ENCODE measurements at regions not wholly inside any gene's neighbourhood (a gene's known extent, or its start where the extent isn't known, plus 50 kb on each side); places are given as distances from the start of the nearest gene placed in this dataset.

- Mint-ChIP-seq H3K4me3 (no peak overlapping the region), H3K4me1 (no peaks in the 10 kb centered on the region), H3K27ac (no peak overlapping the region), H3K27me3 (ENCODE audit: insufficient read depth, low read depth, poor library complexity) (no peaks in the 10 kb centered on the region), H3K9me3 (no peaks in the 10 kb centered on the region), H3K36me3 (ENCODE audit: low read depth) (no peaks in the 10 kb centered on the region)
- H3K9me2 ChIP-seq (ENCODE audit: insufficient read depth): no peaks in the 10 kb centered on the region
- no peaks in the 10 kb centered on the region for H3K36me3 ChIP-seq (ENCODE audit: insufficient read depth)
- no peak overlapping the region for H3K27ac ChIP-seq (ENCODE audit: low read depth)
- DNase-seq (ENCODE audit: low spot score) (no peak), ATAC-seq (no peak)
- no peak overlapping the region for H3K4me3 ChIP-seq
- no peaks in the 10 kb centered on the region for H3K79me2 ChIP-seq (replicated peaks; ENCODE audit: insufficient read depth)
- no peaks in the 10 kb centered on the region for H3K27me3 ChIP-seq (ENCODE audit: insufficient read depth)
- no peaks in the 10 kb centered on the region for H3F3A ChIP-seq (replicated peaks; ENCODE audit: low read depth)
- no peak overlapping the region for H2AFZ ChIP-seq
- no peak overlapping the region for H3K4me2 ChIP-seq
- TF ChIP-seq CREB1 (CRISPR knock-in tag; IDR thresholded peaks at IDR 0.05; ENCODE audit: low read depth) (no peak), STAT1 (IDR thresholded peaks at IDR 0.05; ENCODE audit: unreplicated experiment) (no peak), CTCF (conservative IDR thresholded peaks at IDR 0.05; ENCODE audit: low read depth in 2 of 2) (no peak), EZH2phosphoT487 (IDR thresholded peaks at IDR 0.05; ENCODE audit: unreplicated experiment) (no peak), POLR2AphosphoS5 (IDR thresholded peaks at IDR 0.05; ENCODE audit: low read depth) (no peak), NANOG (IDR thresholded peaks at IDR 0.05; ENCODE audit: borderline replicate concordance) (no peak), EZH2 (IDR thresholded peaks at IDR 0.05; ENCODE audit: low read depth, unreplicated experiment) (no peak)
- TF ChIP-seq, protein P1, sequence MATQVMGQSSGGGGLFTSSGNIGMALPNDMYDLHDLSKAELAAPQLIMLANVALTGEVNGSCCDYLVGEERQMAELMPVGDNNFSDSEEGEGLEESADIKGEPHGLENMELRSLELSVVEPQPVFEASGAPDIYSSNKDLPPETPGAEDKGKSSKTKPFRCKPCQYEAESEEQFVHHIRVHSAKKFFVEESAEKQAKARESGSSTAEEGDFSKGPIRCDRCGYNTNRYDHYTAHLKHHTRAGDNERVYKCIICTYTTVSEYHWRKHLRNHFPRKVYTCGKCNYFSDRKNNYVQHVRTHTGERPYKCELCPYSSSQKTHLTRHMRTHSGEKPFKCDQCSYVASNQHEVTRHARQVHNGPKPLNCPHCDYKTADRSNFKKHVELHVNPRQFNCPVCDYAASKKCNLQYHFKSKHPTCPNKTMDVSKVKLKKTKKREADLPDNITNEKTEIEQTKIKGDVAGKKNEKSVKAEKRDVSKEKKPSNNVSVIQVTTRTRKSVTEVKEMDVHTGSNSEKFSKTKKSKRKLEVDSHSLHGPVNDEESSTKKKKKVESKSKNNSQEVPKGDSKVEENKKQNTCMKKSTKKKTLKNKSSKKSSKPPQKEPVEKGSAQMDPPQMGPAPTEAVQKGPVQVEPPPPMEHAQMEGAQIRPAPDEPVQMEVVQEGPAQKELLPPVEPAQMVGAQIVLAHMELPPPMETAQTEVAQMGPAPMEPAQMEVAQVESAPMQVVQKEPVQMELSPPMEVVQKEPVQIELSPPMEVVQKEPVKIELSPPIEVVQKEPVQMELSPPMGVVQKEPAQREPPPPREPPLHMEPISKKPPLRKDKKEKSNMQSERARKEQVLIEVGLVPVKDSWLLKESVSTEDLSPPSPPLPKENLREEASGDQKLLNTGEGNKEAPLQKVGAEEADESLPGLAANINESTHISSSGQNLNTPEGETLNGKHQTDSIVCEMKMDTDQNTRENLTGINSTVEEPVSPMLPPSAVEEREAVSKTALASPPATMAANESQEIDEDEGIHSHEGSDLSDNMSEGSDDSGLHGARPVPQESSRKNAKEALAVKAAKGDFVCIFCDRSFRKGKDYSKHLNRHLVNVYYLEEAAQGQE (IDR thresholded peaks at IDR 0.05; ENCODE audit: unreplicated experiment): no peak
- TF ChIP-seq, protein P2, sequence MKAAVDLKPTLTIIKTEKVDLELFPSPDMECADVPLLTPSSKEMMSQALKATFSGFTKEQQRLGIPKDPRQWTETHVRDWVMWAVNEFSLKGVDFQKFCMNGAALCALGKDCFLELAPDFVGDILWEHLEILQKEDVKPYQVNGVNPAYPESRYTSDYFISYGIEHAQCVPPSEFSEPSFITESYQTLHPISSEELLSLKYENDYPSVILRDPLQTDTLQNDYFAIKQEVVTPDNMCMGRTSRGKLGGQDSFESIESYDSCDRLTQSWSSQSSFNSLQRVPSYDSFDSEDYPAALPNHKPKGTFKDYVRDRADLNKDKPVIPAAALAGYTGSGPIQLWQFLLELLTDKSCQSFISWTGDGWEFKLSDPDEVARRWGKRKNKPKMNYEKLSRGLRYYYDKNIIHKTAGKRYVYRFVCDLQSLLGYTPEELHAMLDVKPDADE (IDR thresholded peaks at IDR 0.05): no peak
- TF ChIP-seq, protein P3, sequence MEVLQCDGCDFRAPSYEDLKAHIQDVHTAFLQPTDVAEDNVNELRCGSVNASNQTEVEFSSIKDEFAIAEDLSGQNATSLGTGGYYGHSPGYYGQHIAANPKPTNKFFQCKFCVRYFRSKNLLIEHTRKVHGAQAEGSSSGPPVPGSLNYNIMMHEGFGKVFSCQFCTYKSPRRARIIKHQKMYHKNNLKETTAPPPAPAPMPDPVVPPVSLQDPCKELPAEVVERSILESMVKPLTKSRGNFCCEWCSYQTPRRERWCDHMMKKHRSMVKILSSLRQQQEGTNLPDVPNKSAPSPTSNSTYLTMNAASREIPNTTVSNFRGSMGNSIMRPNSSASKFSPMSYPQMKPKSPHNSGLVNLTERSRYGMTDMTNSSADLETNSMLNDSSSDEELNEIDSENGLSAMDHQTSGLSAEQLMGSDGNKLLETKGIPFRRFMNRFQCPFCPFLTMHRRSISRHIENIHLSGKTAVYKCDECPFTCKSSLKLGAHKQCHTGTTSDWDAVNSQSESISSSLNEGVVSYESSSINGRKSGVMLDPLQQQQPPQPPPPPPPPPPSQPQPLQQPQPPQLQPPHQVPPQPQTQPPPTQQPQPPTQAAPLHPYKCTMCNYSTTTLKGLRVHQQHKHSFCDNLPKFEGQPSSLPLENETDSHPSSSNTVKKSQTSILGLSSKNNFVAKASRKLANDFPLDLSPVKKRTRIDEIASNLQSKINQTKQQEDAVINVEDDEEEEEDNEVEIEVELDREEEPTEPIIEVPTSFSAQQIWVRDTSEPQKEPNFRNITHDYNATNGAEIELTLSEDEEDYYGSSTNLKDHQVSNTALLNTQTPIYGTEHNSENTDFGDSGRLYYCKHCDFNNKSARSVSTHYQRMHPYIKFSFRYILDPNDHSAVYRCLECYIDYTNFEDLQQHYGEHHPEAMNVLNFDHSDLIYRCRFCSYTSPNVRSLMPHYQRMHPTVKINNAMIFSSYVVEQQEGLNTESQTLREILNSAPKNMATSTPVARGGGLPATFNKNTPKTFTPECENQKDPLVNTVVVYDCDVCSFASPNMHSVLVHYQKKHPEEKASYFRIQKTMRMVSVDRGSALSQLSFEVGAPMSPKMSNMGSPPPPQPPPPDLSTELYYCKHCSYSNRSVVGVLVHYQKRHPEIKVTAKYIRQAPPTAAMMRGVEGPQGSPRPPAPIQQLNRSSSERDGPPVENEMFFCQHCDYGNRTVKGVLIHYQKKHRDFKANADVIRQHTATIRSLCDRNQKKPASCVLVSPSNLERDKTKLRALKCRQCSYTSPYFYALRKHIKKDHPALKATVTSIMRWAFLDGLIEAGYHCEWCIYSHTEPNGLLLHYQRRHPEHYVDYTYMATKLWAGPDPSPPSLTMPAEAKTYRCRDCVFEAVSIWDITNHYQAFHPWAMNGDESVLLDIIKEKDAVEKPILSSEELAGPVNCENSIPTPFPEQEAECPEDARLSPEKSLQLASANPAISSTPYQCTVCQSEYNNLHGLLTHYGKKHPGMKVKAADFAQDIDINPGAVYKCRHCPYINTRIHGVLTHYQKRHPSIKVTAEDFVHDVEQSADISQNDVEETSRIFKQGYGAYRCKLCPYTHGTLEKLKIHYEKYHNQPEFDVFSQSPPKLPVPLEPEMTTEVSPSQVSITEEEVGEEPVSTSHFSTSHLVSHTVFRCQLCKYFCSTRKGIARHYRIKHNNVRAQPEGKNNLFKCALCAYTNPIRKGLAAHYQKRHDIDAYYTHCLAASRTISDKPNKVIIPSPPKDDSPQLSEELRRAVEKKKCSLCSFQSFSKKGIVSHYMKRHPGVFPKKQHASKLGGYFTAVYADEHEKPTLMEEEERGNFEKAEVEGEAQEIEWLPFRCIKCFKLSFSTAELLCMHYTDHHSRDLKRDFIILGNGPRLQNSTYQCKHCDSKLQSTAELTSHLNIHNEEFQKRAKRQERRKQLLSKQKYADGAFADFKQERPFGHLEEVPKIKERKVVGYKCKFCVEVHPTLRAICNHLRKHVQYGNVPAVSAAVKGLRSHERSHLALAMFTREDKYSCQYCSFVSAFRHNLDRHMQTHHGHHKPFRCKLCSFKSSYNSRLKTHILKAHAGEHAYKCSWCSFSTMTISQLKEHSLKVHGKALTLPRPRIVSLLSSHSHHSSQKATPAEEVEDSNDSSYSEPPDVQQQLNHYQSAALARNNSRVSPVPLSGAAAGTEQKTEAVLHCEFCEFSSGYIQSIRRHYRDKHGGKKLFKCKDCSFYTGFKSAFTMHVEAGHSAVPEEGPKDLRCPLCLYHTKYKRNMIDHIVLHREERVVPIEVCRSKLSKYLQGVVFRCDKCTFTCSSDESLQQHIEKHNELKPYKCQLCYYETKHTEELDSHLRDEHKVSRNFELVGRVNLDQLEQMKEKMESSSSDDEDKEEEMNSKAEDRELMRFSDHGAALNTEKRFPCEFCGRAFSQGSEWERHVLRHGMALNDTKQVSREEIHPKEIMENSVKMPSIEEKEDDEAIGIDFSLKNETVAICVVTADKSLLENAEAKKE (CRISPR knock-in tag; IDR thresholded peaks at IDR 0.05): no peak
- no peaks in the 10 kb centered on the region for H4K20me1 ChIP-seq (replicated peaks; ENCODE audit: insufficient read depth)
- no peaks in the 10 kb centered on the region for H3K4me1 ChIP-seq (ENCODE audit: insufficient read depth)
Observed at GRCh38 chr3:17801131-17801530, 58.7 kb upstream of the TBC1D5 start.
